GM12872 (cell line): ENCODE measurements at regions not wholly inside any gene's neighbourhood (a gene's known extent, or its start where the extent isn't known, plus 50 kb on each side); places are given as distances from the start of the nearest gene placed in this dataset.

Experiments used
- TF ChIP-seq, protein P1 (sequence below): IDR thresholded peaks from 3 replicates; pipeline ENCODE4 v1.5.1; 2011; ENCODE audit warnings: low read depth, mild to moderate bottlenecking, low read length, moderate library complexity; ENCODE audit not compliant: insufficient read depth

DNA sequence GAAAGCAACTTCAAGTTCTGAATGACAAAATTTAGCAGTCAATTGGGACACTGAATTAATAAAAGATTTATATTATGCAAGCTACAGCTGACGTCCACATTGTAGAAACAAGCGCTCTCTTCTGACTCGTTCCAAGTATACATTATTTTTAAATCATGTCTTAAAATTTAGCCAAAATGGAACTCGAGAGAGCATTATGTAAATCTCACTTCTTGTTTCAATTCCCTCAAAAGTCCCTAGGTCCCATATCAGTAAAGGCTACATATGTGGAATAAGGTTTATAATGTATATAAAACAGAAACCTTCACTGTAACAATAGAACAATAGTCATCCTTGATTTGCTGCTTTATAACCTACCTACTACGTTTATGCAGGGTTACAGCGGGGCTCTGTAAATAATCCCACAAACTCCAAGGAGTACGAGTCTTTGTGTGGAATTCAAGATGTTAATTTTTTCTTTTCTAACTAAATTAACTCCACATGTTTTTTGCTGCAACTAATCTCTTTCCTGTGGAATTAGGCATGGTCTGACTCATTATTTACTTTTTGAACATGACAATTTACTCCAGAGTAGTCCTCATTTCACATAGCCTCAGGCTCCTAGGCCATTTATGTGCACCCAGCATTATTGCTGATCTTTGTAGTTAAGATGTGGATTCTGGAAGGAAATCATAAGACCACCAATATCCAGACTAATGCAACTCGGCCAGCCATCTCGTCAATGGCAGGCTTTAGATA is 785.1 kb downstream of the LTN1 start:
- TF ChIP-seq, protein P1, sequence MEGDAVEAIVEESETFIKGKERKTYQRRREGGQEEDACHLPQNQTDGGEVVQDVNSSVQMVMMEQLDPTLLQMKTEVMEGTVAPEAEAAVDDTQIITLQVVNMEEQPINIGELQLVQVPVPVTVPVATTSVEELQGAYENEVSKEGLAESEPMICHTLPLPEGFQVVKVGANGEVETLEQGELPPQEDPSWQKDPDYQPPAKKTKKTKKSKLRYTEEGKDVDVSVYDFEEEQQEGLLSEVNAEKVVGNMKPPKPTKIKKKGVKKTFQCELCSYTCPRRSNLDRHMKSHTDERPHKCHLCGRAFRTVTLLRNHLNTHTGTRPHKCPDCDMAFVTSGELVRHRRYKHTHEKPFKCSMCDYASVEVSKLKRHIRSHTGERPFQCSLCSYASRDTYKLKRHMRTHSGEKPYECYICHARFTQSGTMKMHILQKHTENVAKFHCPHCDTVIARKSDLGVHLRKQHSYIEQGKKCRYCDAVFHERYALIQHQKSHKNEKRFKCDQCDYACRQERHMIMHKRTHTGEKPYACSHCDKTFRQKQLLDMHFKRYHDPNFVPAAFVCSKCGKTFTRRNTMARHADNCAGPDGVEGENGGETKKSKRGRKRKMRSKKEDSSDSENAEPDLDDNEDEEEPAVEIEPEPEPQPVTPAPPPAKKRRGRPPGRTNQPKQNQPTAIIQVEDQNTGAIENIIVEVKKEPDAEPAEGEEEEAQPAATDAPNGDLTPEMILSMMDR, result no peak

DNA sequence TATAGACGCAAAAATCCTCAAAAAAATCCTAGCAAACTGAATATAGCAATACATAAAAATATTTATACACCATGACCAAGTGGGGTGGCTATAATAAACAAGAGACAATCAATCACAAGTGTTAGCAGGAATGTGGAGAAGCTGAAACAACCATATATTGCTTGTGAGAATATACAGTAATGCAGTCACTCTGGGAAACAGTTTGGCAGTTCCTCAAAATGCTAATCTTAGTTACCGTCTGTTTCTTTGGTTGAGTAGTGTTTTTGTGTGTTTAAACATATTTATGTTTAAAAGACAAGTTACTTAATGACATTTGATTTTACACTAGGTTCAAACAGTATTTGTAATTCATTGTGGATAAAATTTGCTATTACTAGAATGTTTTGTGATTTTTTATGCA is 792.0 kb downstream of the LTN1 start:
- TF ChIP-seq, protein P1, result no peak

DNA sequence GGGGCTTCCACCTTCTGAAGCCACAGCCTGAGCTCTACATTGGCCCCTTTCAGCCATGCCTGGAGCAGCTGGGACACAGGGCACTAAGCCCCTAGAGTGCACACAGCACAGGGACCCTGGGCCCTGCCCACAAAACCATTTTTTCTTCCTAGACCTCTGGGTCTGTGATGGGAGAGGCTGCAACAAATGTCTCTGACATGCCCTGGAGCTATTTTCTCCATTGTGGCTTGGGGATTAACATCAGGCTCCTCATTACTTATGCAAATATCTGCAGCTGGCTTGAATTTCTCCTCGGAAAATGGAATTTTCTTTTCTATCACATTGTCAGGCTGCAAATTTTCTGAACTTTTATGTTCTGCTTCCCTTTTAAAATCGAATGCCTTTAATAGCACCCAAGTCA is 795.7 kb downstream of the LTN1 start:
- TF ChIP-seq, protein P1, result no peak

DNA sequence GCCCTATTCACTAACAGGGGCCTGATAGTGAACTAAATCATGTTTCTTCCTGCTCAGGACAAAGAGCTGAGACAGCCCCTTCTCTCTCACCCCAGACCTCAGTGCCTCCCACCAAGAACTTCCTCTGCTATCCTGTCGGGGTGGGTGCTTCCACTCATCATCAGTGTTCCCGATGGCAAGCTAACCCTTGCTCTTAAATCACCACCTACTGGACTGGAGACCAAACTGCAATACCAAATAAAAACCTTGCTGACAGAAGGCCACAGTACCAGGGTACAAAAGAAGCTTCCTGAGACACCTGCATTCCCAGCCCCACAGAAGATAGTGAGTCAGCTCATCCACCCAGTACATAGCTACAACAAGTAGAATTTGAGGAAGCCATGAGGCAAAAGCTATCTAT is 799.5 kb downstream of the LTN1 start:
- TF ChIP-seq, protein P1, result no peak

DNA sequence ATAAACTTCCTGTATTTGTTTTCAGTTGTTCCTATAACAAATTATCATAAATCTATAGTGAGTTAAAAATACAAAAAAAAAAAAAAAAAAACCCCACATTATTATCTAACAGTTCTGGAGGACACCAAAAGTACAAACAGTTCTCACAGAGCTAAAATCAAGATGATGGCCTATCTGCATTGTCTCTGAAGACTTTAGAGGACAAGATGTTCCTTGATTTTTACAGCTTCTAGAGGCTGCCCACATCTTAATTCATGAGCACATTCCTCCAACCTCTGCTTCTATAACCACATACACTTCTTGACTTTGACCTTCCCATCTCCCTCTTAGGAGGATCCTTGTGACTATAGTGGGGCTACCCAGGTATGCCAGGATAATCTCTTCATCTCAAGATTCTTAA is 806.1 kb downstream of the LTN1 start:
- TF ChIP-seq, protein P1, result no peak

DNA sequence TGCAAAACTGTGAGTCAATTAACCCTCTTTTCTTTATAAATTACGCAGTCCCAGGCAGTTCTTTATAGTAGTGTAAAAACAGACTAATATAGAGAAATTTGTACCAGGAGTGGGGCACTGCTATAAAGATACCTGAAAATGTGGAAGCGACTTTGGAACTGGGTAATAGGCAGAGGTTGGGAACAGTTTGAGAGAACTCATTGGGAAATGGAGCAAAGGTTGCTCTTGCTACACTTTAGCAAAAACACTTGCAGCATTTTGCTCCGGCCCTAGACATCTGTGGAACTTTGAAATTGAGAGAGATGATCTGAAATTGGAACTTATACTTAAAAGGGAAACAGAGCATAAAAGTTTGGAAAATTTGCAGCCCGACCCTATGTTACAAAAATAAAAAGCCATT is 810.9 kb downstream of the LTN1 start:
- TF ChIP-seq, protein P1, result no peak

DNA sequence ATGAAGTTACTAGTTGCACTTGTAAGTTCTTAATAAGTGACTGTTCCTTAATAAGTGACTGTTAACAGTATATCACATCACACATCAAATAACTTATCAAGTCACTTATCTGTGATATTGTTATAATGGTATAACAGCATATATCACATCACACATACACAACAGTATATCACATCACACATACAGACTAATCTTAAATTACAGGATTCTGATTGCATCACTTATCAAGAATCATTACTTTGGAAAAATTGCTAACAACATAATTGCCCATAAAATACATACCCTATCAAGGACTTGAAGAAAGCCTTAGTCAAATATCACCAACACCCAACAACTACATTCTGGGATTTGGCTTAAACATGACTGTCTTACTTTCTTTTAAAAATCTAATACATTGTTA is 813.5 kb downstream of the LTN1 start:
- TF ChIP-seq, protein P1, result no peak
